GM03348 (cell line): ENCODE measurements at regions not wholly inside any gene's neighbourhood (a gene's known extent, or its start where the extent isn't known, plus 50 kb on each side); places are given as distances from the start of the nearest gene placed in this dataset.
A peak's percentile ranks its signal among the peaks of the same experiment; 100 is the strongest.
"Not testable (repeated sequence)": the region's sequence is repeated elsewhere in the genome, so short reads cannot be mapped to it uniquely, and the experiment has no call there.

Experiments used
- DNase-seq: peaks from one replicate; pipeline ENCODE4 v3.0.0; 2012; ENCODE audit warnings: low spot score

DNA sequence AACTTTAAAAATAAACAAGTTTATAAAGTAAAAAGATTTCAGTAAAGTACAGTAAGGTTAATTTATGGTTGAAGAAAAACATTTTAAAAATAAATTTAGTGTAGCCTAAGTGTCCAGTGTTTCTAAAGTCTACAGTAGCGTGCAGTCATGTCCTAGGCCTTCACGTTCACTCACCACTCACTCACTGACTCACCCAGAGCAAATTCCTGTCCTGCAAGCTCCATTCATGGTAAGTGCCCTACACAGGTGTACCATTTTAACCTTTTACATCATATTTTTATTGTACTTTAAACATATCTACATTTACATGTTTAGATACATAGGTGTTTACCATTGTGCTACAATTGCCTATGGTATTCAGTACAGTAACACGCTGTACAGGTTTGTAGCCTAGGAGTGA, 81.4 kb downstream of the PRL start:
- not testable (repeated sequence) for DNase-seq

DNA sequence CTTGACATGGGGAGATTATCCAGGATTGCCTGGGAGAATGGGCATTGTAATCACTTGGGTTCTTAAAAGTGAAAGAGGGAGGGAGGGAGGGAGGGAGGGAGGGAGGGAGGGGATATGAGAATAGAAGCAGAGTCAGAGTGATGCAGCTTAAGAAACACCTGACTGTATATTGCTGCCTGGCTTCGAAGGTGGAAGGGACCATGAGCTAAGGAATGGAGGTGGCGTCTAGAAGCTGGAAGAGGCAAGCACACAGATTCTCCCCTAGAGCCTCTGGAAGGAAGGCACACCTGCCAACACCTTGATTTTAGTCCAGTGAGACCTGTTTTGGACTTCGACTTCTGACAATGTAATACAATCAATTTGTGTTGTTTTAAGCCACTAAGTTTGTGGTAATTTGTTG, 78.4 kb downstream of the PRL start:
- no peak for DNase-seq

DNA sequence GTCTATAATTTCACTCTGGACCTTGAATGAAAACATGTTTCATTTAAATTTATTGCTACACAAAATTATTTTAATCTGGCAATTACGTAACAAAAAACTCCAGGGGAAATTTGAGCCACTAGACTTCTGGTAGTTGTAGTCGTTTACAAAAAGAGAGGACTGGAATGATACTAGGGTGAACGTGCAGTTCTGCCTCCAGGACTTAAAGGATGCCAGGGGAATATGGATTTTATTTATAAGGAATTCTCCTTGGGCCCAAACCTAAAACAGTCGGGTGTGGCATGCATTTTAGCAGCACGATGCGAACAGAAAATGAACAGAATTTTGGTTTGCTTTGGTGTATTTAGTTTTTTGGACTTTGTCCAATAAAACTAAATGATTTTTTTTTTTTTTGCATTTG, 76.9 kb downstream of the PRL start:
- DNase-seq: peak; percentile 13

DNA sequence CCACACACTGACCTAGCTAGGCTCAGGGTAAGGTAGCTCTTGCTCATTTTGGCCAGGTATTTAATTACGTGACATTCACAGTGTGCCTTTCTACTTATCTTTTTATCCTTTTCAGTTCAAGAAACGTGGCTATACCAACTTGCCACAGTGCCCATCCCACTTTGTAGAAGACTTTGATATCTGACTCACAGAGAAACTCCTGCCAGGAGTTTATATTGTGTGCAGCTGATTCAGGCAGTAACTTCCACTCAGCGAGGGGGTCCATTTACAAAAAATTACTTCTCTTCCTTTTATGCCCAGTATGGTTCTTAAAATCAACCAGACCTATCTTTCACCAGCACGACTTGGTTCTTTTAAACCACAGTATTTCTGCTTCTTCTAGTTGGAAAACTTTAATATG, 75.6 kb downstream of the PRL start:
- no peak for DNase-seq

DNA sequence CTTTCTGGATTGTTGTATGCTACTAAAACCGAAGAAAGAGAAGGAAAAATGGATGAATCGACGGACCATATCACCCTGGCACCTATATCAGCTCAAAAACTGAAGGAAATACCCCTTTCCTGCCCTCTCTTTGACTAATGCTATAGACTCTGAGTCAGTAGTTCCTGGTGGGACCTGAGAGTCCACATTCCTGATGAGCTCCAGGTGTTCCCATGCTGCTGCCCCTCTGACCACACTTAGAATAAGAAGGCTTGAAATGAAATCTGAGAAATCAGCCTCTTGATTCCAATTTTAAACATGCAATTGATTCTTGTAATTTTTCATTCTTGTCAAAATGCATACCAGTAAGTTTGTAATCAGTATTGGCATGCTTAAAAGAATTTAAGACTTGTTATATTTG, 75.2 kb downstream of the PRL start:
- DNase-seq: no peak

DNA sequence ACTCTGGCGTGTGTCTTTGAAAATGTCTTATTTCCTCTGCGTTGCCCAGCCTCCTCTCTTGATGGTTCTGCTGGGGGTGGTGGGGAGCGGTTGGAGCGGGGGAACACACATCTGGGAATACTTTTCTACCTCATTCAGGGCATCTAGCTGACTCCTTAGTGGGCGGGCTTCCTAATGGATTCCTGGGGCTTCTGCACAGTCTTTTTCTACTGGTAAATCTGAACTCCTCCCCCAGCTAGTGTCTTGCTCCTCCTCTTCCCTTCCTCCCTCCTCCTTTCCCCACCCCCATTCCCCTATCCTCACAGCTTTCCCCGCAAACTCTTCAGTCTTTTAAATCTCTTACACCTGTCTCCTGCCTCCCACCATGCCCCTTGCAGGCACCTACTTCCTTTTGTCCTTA, 74.4 kb downstream of the PRL start:
- DNase-seq: no peak

DNA sequence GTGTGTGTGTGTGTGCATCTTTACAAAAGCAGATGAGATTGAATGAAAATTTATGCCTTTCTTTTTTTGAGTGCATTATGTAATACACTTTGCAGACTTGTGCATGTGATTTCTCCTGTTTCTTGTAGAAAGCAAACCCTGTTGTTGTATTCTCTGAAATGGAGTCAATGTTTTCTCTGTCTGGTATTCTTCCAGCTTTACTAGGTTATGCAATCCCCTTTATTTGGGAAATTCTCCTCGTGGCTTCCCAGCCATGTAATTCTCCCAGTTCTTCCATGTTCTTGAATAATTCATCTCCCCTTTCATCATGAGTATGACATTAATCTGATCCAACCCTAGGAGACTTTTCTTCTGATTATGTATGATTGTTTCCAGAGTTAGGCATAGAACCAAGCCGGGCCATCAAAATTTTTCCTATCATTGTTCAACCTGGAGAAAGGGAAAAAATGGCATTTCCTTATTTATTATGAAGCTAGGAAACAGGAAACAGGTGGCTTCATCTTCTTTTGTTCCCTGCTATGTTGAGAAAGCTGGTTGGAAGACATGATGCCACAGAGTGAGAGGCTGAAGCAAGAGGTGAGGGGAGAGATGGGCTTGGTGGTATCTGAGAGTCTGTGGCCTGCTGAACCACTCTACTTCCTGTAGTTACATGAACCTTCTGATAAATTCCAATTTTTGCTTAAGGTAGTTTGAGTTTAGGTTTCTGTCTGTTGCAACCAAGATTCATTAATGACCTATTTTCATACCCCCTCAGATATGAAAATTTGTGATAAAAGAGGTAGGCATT, 68.8 kb downstream of the PRL start:
- no peak for DNase-seq

DNA sequence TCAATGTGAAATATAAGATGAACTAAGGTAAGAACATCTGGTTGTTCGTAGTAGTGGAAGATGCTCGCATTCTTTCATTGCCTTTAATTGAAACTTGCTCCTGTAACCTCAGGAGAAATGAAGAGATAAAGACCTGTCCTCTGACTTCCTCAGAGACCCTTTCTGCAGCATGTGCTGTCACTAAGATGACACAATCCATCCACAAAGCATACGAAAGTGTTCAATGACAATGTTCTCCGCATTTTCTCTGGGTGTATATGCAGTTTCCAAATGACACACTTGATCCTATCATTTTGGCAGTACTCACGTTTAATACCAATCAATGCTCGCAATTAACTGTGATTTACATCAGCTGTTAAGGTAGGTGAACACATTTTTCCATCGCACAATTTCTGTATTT, 65.8 kb downstream of the PRL start:
- no peak for DNase-seq

DNA sequence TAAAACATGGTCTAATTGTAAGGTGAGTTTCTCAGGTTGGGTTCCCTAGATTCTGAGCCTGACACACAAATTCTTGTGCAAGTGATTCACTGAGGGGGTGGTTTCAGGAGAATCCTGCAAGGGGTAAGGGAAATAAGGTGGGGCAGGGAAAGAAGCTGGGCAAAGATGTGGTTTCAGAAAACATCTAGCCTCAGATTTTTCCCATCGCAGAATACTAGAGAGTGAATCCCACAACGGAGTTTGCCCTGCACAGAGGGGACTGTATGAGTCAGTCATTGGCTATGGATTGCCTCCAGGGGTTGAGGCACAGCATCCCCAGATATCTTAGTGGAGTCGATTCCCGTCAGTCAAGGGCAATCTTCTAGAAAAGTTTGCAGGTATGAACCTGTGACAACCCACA, 65.2 kb downstream of the PRL start:
- DNase-seq: no peak

DNA sequence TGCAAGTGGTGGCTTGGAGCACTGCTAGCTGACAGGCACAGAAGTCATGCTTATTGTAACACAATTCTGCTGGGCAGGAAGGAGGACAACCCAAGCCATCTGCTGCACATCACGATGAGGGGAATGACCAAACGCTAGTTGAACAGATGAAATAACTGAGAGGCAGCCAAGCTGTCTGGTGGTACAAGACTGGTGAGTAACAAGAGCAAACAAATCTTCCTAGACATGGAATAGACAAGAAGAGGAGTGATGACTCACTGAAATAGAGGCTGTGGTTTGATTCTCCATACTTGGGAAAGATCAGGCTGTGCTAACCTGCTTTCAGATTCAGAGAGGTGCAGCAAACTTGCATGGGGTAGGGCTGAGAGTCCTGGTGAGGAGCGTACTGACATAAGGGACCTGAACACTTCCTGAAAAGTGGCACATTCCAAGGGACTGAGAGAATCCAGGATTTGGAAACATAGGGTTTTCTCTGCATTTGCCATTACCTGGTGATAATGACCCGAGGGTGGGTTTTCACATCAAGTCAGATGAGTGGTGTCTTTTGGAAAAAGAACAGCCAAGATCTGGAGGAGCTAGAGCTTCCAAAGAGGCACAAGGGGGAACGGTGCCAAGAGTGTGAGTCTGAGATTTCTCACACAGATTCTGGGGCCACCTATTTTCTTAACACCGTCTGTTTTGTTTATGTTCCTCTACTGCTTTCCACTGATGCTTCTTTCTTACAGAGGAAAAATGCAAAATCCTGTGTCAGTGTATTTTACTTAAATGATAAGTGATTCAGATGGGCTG, 60.0 kb downstream of the PRL start:
- DNase-seq: peak; percentile 55
